B cell (primary cell): ENCODE measurements at regions not wholly inside any gene's neighbourhood (a gene's known extent, or its start where the extent isn't known, plus 50 kb on each side); places are given as distances from the start of the nearest gene placed in this dataset.

Experiments used
- ATAC-seq: fragments of 200-7000 bp; cut with Tn5 transposase; one replicate; pipeline ENCODE4 v1.10.0; 2021; ENCODE audit warnings: low read depth, mild to moderate bottlenecking, moderate number of reproducible peaks, moderate library complexity
- CTCF ChIA-PET: fragments of 350-600 bp; sonication (Branson Sonifier 250); formaldehyde crosslinking; loops from one replicate; lab custom pipeline; 2021; ENCODE audit warnings: antibody characterized with exemption, inconsistent platforms; lab: Charles Lee
- POLR2A ChIA-PET: fragments of 350-600 bp; sonication (Branson Sonifier 250); formaldehyde crosslinking; loops from one replicate; lab custom pipeline; 2021; ENCODE audit warnings: antibody characterized with exemption; lab: Charles Lee
- DNase-seq: peaks from one replicate; pipeline ENCODE4 v3.0.0; 2013
- H2AFZ ChIP-seq: 2 replicates; pipeline ENCODE4 v1.6.1; 2012; ENCODE audit warnings: mild to moderate bottlenecking, low read depth, low read length; ENCODE audit not compliant: insufficient read depth, poor library complexity, severe bottlenecking
- H3K27ac ChIP-seq, 2 donors: 1 replicate in 1 of 2; 2 replicates in 1 of 2; pipeline ENCODE4 v1.5.1; 2012 to 2013; ENCODE audit warnings: low read length in 2 of 2, mild to moderate bottlenecking in 2 of 2, moderate library complexity in 1 of 2
- H3K27me3 ChIP-seq, 4 experiments: fragments of 200-600 bp in 1 of 4; sonication (generic) in 1 of 4; replicated peaks in 1 of 4; 1 replicate in 2 of 4; 2 replicates in 2 of 4; pipeline versions ENCODE4 v1.6.1 to v1.7.0; 2013 to 2016; ENCODE audit warnings: low read length in 3 of 4, mild to moderate bottlenecking in 2 of 4, mixed read lengths in 1 of 4, moderate library complexity in 1 of 4; ENCODE audit not compliant: insufficient read depth in 4 of 4, control insufficient read depth in 3 of 4; ENCODE audit errors: control extremely low read depth in 1 of 4
- H3K36me3 ChIP-seq, 2 experiments: replicated peaks in 1 of 2; 1 replicate in 1 of 2; 2 replicates in 1 of 2; pipeline versions ENCODE4 v1.6.1 to v1.7.1; 2013; ENCODE audit warnings: low read length in 1 of 2; ENCODE audit not compliant: insufficient read depth in 2 of 2, control insufficient read depth in 1 of 2; ENCODE audit errors: control extremely low read depth in 1 of 2, extremely low read depth in 1 of 2
- H3K4me1 ChIP-seq, 2 donors: fragments of 200-600 bp in 1 of 2; sonication (generic) in 1 of 2; 1 replicate in 1 of 2; 2 replicates in 1 of 2; pipeline versions ENCODE4 v1.5.1 to v1.6.1; 2013 to 2017; ENCODE audit warnings: low read length in 2 of 2; ENCODE audit not compliant: control insufficient read depth in 2 of 2, insufficient read depth in 2 of 2
- H3K4me2 ChIP-seq: replicated peaks from 2 replicates; pipeline ENCODE3; 2012; ENCODE audit warnings: mild to moderate bottlenecking, low read depth, low read length; ENCODE audit not compliant: poor library complexity, severe bottlenecking
- H3K4me3 ChIP-seq, 5 experiments: fragments of 200-600 bp in 1 of 5; sonication (generic) in 1 of 5; 1 replicate in 3 of 5; 2 replicates in 2 of 5; pipeline versions ENCODE4 v1.5.1 to v1.7.0; 2011 to 2016; ENCODE audit warnings: low read length in 4 of 5, mild to moderate bottlenecking in 4 of 5, low read depth in 2 of 5, control low read depth in 1 of 5, moderate library complexity in 1 of 5; ENCODE audit not compliant: insufficient read depth in 1 of 5; ENCODE audit errors: control extremely low read depth in 1 of 5, extremely low read depth in 1 of 5
- H3K79me2 ChIP-seq: fragments of 200-600 bp; sonication (generic); one replicate; pipeline ENCODE4 v1.6.0; 2016; ENCODE audit warnings: low read length; ENCODE audit not compliant: control insufficient read depth, insufficient read depth
- H3K9ac ChIP-seq: fragments of 200-600 bp; sonication (generic); 2 replicates; pipeline ENCODE4 v1.6.1; 2017; ENCODE audit warnings: mild to moderate bottlenecking, low read length, moderate library complexity
- H3K9me3 ChIP-seq, 3 donors: one replicate each; pipeline versions ENCODE4 v1.6.1 to v1.7.1; 2013; ENCODE audit warnings: low read length in 2 of 3; ENCODE audit not compliant: control insufficient read depth in 2 of 3, insufficient read depth in 1 of 3; ENCODE audit errors: control extremely low read depth in 1 of 3
- H4K20me1 ChIP-seq: 2 replicates; pipeline ENCODE4 v1.6.0; 2012; ENCODE audit warnings: mild to moderate bottlenecking, low read length; ENCODE audit not compliant: insufficient read depth, control insufficient read depth, poor library complexity, severe bottlenecking
- H3K27ac Mint-ChIP-seq: one replicate; pipeline ENCODE4 v1.8.0; 2021; ENCODE audit warnings: mixed read lengths
- H3K27me3 Mint-ChIP-seq: one replicate; pipeline ENCODE4 v1.8.0; 2021; ENCODE audit warnings: mixed read lengths
- H3K4me1 Mint-ChIP-seq: one replicate; pipeline ENCODE4 v1.8.0; 2021; ENCODE audit warnings: mixed read lengths
- H3K4me3 Mint-ChIP-seq: one replicate; pipeline ENCODE4 v1.8.0; 2021; ENCODE audit warnings: mixed read lengths
- H3K9me3 Mint-ChIP-seq: one replicate; pipeline ENCODE4 v1.8.0; 2022; ENCODE audit warnings: mixed read lengths; ENCODE audit not compliant: insufficient read depth
- EZH2 ChIP-seq: IDR thresholded peaks from 2 replicates; pipeline ENCODE4 v1.6.1; 2012; ENCODE audit warnings: borderline replicate concordance, low read depth, mild to moderate bottlenecking, moderate library complexity, low read length; ENCODE audit not compliant: insufficient read depth, poor library complexity, severe bottlenecking
- WGBS: methylation state at CpG from one replicate; pipeline ENCODE4 v1.1.5; 2013; ENCODE audit warnings: missing lambda C conversion rate; ENCODE audit not compliant: insufficient coverage; 5-methylcytosine and 5-hydroxymethylcytosine counted together
- intact Hi-C: fragments of 100-400 bp; cut with micrococcal nuclease; formaldehyde crosslinking; loops from one replicate; pipeline ENCODE4 v1.10.0; 2022
- TF ChIP-seq, protein P1 (sequence below): fragments of 200-600 bp; IDR thresholded peaks from one replicate; pipeline ENCODE4 v1.8.0; 2022; ENCODE audit warnings: antibody characterized with exemption, mild to moderate bottlenecking

DNA sequence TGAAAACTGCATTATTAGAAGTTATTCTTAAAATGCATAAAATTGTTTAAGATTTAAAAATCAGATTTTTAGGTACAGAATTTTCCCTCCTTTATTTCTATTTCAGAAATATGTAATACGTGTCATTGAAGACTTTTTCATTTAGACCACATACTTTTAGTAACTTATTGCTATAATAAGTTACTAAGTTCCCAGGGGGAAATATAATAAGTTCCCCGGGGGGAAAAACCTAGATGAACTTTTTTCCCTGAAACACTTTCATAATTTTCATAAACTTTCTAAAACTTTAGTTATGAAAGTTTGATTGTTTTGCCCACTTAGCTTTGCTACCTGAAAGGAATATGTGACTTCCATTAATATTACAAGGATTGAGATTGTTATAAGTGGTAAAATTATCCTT lies 1341.5 kb upstream of the IGFBP7 start:
- ATAC-seq: no peak
- H3K27ac Mint-ChIP-seq: no peak overlapping the region
- Histone ChIP-seq H3K27ac (no peak overlapping the region), H3K4me2 (no peak overlapping the region), H3K9ac (no peak overlapping the region), H3K36me3 (no peaks in the 10 kb centered on the region), H3K4me3 (no peak overlapping the region), H4K20me1 (no peaks in the 10 kb centered on the region), H3K79me2 (no peaks in the 10 kb centered on the region), H3K27me3 (no peaks in the 10 kb centered on the region), H3K4me1 (no peaks in the 10 kb centered on the region), H3K9me3 (peaks cover 0 to 2% (median 0%) of the 10 kb centered on the region in 3 donors), H2AFZ (no peak overlapping the region)
- DNase-seq: no peak
- no peaks in the 10 kb centered on the region for H3K27me3 Mint-ChIP-seq
- no peaks in the 10 kb centered on the region for H3K9me3 Mint-ChIP-seq
- H3K4me3 Mint-ChIP-seq: no peak overlapping the region
- ChIA-PET POLR2A (no interaction called here), CTCF (no interaction called here)
- WGBS: no CpG with 5 or more reads among the region's 2 CpGs
- no peaks in the 10 kb centered on the region for H3K4me1 Mint-ChIP-seq
- intact Hi-C loops: no loop called here
- TF ChIP-seq, protein P1, sequence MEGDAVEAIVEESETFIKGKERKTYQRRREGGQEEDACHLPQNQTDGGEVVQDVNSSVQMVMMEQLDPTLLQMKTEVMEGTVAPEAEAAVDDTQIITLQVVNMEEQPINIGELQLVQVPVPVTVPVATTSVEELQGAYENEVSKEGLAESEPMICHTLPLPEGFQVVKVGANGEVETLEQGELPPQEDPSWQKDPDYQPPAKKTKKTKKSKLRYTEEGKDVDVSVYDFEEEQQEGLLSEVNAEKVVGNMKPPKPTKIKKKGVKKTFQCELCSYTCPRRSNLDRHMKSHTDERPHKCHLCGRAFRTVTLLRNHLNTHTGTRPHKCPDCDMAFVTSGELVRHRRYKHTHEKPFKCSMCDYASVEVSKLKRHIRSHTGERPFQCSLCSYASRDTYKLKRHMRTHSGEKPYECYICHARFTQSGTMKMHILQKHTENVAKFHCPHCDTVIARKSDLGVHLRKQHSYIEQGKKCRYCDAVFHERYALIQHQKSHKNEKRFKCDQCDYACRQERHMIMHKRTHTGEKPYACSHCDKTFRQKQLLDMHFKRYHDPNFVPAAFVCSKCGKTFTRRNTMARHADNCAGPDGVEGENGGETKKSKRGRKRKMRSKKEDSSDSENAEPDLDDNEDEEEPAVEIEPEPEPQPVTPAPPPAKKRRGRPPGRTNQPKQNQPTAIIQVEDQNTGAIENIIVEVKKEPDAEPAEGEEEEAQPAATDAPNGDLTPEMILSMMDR: no peak
- no peak for TF ChIP-seq EZH2

DNA sequence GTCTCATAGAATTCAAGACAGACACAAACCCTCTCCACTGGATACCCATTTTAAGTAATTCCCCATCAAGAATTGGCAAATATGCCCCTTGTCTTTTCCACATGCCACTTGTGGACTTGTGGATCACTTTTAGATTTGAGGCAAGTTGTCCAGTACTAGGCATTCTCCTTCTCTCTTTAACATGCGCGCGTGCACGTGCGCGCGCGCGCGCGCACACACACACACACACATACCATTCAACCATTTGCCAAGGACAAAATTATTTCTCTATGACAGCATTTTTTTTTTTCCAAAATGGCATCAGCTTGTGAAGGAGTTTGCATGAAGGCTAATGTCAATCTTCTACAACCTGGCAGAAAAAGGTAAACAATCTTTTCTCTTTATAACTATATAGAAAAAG lies 1325.7 kb upstream of the IGFBP7 start:
- no peak overlapping the region for H3K27ac ChIP-seq
- Mint-ChIP-seq H3K27ac (no peak overlapping the region), H3K4me1 (no peaks in the 10 kb centered on the region), H3K4me3 (no peak overlapping the region), H3K27me3 (no peaks in the 10 kb centered on the region), H3K9me3 (peaks cover 7% of the 10 kb centered on the region)
- WGBS: no CpG with 5 or more reads among the region's 11 CpGs
- no peak for TF ChIP-seq EZH2
- TF ChIP-seq, protein P1: no peak
- no peak overlapping the region for H2AFZ ChIP-seq
- ChIA-PET POLR2A (no interaction called here), CTCF (no interaction called here)
- no peak overlapping the region for H3K4me2 ChIP-seq
- no peaks in the 10 kb centered on the region for H4K20me1 ChIP-seq
- H3K4me1 ChIP-seq: no peaks in the 10 kb centered on the region
- intact Hi-C loops: no loop called here
- ATAC-seq (no peak), DNase-seq (no peak)
- no peaks in the 10 kb centered on the region for H3K79me2 ChIP-seq
- no peaks in the 10 kb centered on the region for H3K27me3 ChIP-seq
- no peaks in the 10 kb centered on the region for H3K36me3 ChIP-seq
- H3K4me3 ChIP-seq: no peak overlapping the region
- no peak overlapping the region for H3K9ac ChIP-seq
- H3K9me3 ChIP-seq: peaks cover 0 to 4% (median 0%) of the 10 kb centered on the region in 3 donors
